Suprapubic skin (tissue), 3 donors: ENCODE measurements at regions not wholly inside any gene's neighbourhood (a gene's known extent, or its start where the extent isn't known, plus 50 kb on each side); places are given as distances from the start of the nearest gene placed in this dataset.

Source experiments
- CTCF ChIP-seq, 2 donors: fragments of 200-600 bp in 1 of 2; fragments of 450-650 bp in 1 of 2; sonication (generic) in 1 of 2; IDR thresholded peaks; one replicate each; pipeline ENCODE4 v1.5.1; 2016 to 2019; ENCODE audit warnings: antibody characterized with exemption in 2 of 2, mild to moderate bottlenecking in 1 of 2, moderate library complexity in 1 of 2
- POLR2A ChIP-seq, 2 donors: fragments of 450-650 bp; IDR thresholded peaks; one replicate each; pipeline ENCODE4 v1.6.1; 2017; ENCODE audit warnings: antibody characterized with exemption in 2 of 2, mild to moderate bottlenecking in 2 of 2, moderate library complexity in 2 of 2

DNA sequence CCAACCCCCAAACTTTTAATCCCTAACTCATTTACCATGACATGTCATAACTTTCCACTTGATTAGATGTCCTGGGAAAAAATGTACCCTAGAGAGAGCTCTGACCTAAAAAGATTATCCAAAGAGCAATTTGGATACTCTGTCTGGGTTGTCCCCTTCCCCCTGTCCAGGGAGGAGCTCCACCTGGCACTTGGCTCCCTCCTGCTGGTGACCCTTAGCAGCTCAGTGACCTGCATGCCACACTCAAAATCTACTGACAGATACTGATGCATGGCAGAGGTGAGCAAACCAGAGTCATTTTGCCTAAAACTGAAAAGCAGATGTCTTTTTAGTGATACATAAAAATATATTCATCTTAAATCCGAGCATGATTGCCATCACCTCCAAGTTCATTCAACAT lies 442.3 kb upstream of the CHRM3 start:
- TF ChIP-seq CTCF (IDR thresholded peaks at IDR 0.05) (no peak), POLR2A (IDR thresholded peaks at IDR 0.05) (no peak)
